Keratinocyte (primary cell): ENCODE measurements at regions not wholly inside any gene's neighbourhood (a gene's known extent, or its start where the extent isn't known, plus 50 kb on each side); places are given as distances from the start of the nearest gene placed in this dataset.

ENCODE experiments used
- DNase-seq: peaks from one replicate; pipeline ENCODE4 v3.0.0-alpha.2; 2011; ENCODE audit warnings: low read depth, missing footprints, low spot score
- FAIRE-seq: peaks from 2 replicates; lab custom pipeline; 2011; peaks lifted over from hg19 to GRCh38; lab: Jason Lieb, UNC
- H2AFZ ChIP-seq: 2 replicates; pipeline ENCODE4 v1.6.0; 2012; ENCODE audit warnings: low read length, control low read depth, inconsistent platforms; ENCODE audit not compliant: control insufficient read depth
- H3K27ac ChIP-seq: 2 replicates; pipeline ENCODE4 v1.5.1; 2011; ENCODE audit warnings: low read length; ENCODE audit not compliant: control insufficient read depth, insufficient read depth
- H3K27me3 ChIP-seq: 3 replicates; pipeline ENCODE4 v1.6.0; 2011; ENCODE audit warnings: low read length; ENCODE audit not compliant: control insufficient read depth, insufficient read depth; ENCODE audit errors: extremely low read depth
- H3K36me3 ChIP-seq, 2 experiments: 2 replicates in 1 of 2; 3 replicates in 1 of 2; pipeline ENCODE4 v1.5.1; 2011; ENCODE audit warnings: low read length in 2 of 2, mild to moderate bottlenecking in 1 of 2; ENCODE audit not compliant: control insufficient read depth in 2 of 2, insufficient read depth in 2 of 2; ENCODE audit errors: extremely low read depth in 1 of 2
- H3K4me1 ChIP-seq: 3 replicates; pipeline ENCODE4 v1.5.1; 2011; ENCODE audit warnings: low read length; ENCODE audit not compliant: control insufficient read depth, insufficient read depth; ENCODE audit errors: extremely low read depth
- H3K4me2 ChIP-seq: 3 replicates; pipeline ENCODE4 v1.6.0; 2011; ENCODE audit warnings: low read depth, low read length; ENCODE audit not compliant: control insufficient read depth, insufficient read depth; ENCODE audit errors: extremely low read depth
- H3K4me3 ChIP-seq, 3 experiments: fragments of 200-600 bp in 1 of 3; sonication (generic) in 1 of 3; 2 replicates in 2 of 3; 3 replicates in 1 of 3; pipeline ENCODE4 v1.5.1; 2011 to 2016; ENCODE audit warnings: low read length in 3 of 3, mild to moderate bottlenecking in 3 of 3, control low read depth in 2 of 3, inconsistent platforms in 1 of 3, low read depth in 1 of 3, mixed read lengths in 1 of 3, mixed run types in 1 of 3, moderate library complexity in 1 of 3; ENCODE audit not compliant: control insufficient read depth in 2 of 3, insufficient read depth in 2 of 3; ENCODE audit errors: extremely low read depth in 1 of 3
- H3K79me2 ChIP-seq: 2 replicates; pipeline ENCODE4 v1.6.0; 2012; ENCODE audit warnings: low read length; ENCODE audit not compliant: control insufficient read depth, insufficient read depth
- H3K9ac ChIP-seq: 3 replicates; pipeline ENCODE4 v1.6.0; 2011; ENCODE audit warnings: low read length; ENCODE audit not compliant: control insufficient read depth, insufficient read depth; ENCODE audit errors: extremely low read depth
- H3K9me1 ChIP-seq: 3 replicates; pipeline ENCODE4 v1.6.0; 2011; ENCODE audit warnings: low read length; ENCODE audit not compliant: control insufficient read depth, insufficient read depth; ENCODE audit errors: extremely low read depth
- H3K9me3 ChIP-seq: 2 replicates; pipeline ENCODE4 v1.5.1; 2012; ENCODE audit warnings: low read depth, low read length; ENCODE audit not compliant: control insufficient read depth
- H4K20me1 ChIP-seq: 3 replicates; pipeline ENCODE4 v1.6.0; 2011; ENCODE audit warnings: low read length; ENCODE audit not compliant: control insufficient read depth, insufficient read depth; ENCODE audit errors: extremely low read depth
- EZH2 ChIP-seq: IDR thresholded peaks from one replicate; pipeline ENCODE4 v1.6.1; 2012; ENCODE audit warnings: inconsistent platforms, mild to moderate bottlenecking, low read length, moderate library complexity
- dilution Hi-C: fragments of 300-500 bp; cut with MboI; formaldehyde crosslinking; loops from one replicate; pipeline ENCODE4 v1.7.0; 2020; ENCODE audit warnings: low sequenced_read_pairs; ENCODE audit not compliant: extremely low pct_ligation_motif_present
- TF ChIP-seq, protein P1 (sequence below), 3 experiments: IDR thresholded peaks in 1 of 3; conservative IDR thresholded peaks in 1 of 3; optimal IDR thresholded peaks in 1 of 3; 2 replicates in 2 of 3; 3 replicates in 1 of 3; pipeline versions ENCODE3 to v1.5.1; 2011; ENCODE audit warnings: low read length in 3 of 3, mild to moderate bottlenecking in 3 of 3, moderate library complexity in 2 of 3, control low read depth in 1 of 3, inconsistent platforms in 1 of 3; ENCODE audit not compliant: insufficient read depth in 2 of 3; ENCODE audit errors: extremely low read depth in 1 of 3

DNA sequence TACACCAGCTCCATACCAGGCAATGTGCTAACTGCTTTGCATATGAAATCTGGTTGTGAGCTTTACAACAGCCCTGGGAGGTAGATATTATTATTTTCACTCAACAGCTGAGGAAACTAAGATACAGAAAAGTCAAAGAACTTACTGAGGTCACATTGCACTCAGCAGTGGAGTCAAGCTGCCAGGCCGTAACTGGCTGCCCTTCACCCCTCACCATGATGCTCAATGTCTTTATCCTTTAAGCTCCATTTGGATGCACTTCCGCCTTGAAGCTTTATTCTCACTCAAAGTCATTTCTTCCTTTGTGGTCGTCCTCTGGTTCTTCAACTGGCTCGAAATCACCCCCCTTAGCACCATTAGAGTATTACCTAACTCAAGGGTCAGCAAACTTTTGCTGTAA, 81.7 kb upstream of the RALGPS2 start:
- dilution Hi-C loops, result no loop called here
- no peaks in the 10 kb centered on the region for H3K9me1 ChIP-seq
- no peaks in the 10 kb centered on the region for H3K36me3 ChIP-seq
- no peak overlapping the region for H3K4me2 ChIP-seq
- no peaks in the 10 kb centered on the region for H3K9me3 ChIP-seq
- FAIRE-seq (no peak), DNase-seq (no peak)
- H3K9ac ChIP-seq, result no peak overlapping the region
- H3K79me2 ChIP-seq, result no peaks in the 10 kb centered on the region
- TF ChIP-seq EZH2, result no peak
- TF ChIP-seq, protein P1, sequence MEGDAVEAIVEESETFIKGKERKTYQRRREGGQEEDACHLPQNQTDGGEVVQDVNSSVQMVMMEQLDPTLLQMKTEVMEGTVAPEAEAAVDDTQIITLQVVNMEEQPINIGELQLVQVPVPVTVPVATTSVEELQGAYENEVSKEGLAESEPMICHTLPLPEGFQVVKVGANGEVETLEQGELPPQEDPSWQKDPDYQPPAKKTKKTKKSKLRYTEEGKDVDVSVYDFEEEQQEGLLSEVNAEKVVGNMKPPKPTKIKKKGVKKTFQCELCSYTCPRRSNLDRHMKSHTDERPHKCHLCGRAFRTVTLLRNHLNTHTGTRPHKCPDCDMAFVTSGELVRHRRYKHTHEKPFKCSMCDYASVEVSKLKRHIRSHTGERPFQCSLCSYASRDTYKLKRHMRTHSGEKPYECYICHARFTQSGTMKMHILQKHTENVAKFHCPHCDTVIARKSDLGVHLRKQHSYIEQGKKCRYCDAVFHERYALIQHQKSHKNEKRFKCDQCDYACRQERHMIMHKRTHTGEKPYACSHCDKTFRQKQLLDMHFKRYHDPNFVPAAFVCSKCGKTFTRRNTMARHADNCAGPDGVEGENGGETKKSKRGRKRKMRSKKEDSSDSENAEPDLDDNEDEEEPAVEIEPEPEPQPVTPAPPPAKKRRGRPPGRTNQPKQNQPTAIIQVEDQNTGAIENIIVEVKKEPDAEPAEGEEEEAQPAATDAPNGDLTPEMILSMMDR (optimal IDR thresholded peaks at IDR 0.05 in 1 of 3, IDR thresholded peaks at IDR 0.05 in 1 of 3, conservative IDR thresholded peaks at IDR 0.05 in 1 of 3; ENCODE audit: extremely low read depth in 1 of 3, insufficient read depth in 2 of 3, low read length in 3 of 3), result no peak
- H3K4me1 ChIP-seq, result no peaks in the 10 kb centered on the region
- no peak overlapping the region for H2AFZ ChIP-seq
- H3K4me3 ChIP-seq, result no peak overlapping the region
- H4K20me1 ChIP-seq, result no peaks in the 10 kb centered on the region
- no peaks in the 10 kb centered on the region for H3K27me3 ChIP-seq
- H3K27ac ChIP-seq, result no peak overlapping the region

DNA sequence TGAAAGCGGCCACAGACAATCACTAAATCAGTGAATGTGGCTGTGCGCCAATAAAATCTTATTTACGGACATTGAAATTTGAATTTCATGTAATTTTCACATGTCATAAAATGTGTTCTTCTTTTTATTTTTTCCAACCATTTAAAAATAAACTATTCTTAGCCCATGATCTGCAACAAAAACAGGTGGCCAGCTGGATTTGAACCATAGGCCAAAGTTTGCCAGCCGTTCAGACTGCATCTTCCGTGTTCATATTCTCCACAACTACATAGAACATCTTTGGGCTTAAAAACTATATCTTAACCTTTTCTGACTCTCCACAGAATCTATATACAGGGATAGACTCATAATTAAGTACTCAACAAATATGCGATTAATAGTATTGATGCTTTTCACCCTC, 81.2 kb upstream of the RALGPS2 start:
- H2AFZ ChIP-seq, result no peak overlapping the region
- H3K4me3 ChIP-seq, result no peak overlapping the region
- no peaks in the 10 kb centered on the region for H3K79me2 ChIP-seq
- H3K27me3 ChIP-seq, result no peaks in the 10 kb centered on the region
- DNase-seq (no peak), FAIRE-seq (no peak)
- H3K9ac ChIP-seq, result no peak overlapping the region
- no peak for TF ChIP-seq EZH2
- TF ChIP-seq, protein P1 (optimal IDR thresholded peaks at IDR 0.05 in 1 of 3, IDR thresholded peaks at IDR 0.05 in 1 of 3, conservative IDR thresholded peaks at IDR 0.05 in 1 of 3; ENCODE audit: extremely low read depth in 1 of 3, insufficient read depth in 2 of 3, low read length in 3 of 3), result no peak
- no peaks in the 10 kb centered on the region for H3K9me1 ChIP-seq
- H3K27ac ChIP-seq, result no peak overlapping the region
- no peaks in the 10 kb centered on the region for H3K36me3 ChIP-seq
- no peaks in the 10 kb centered on the region for H4K20me1 ChIP-seq
- no peaks in the 10 kb centered on the region for H3K4me1 ChIP-seq
- dilution Hi-C loops, result no loop called here
- H3K9me3 ChIP-seq, result no peaks in the 10 kb centered on the region
- H3K4me2 ChIP-seq, result no peak overlapping the region
